Prostate gland (tissue), 2 donors: ENCODE measurements at regions not wholly inside any gene's neighbourhood (a gene's known extent, or its start where the extent isn't known, plus 50 kb on each side); places are given as distances from the start of the nearest gene placed in this dataset.

Source experiments
- DNase-seq: peaks from one replicate; pipeline ENCODE4 v3.0.0-alpha.2; 2019; ENCODE audit warnings: low spot score
- H3K27ac ChIP-seq, 2 donors: fragments of 200-600 bp; sonication (generic); 2 replicates each; pipeline ENCODE4 v1.5.1; 2017 to 2019
- H3K27me3 ChIP-seq: fragments of 200-600 bp; sonication (generic); replicated peaks from 2 replicates; pipeline ENCODE4 v1.5.1; 2019; ENCODE audit not compliant: insufficient read depth
- H3K36me3 ChIP-seq, 2 donors: fragments of 200-600 bp; sonication (generic); 1 replicate in 1 of 2; 2 replicates in 1 of 2; pipeline versions ENCODE4 v1.5.1 to v1.8.1; 2017 to 2019
- H3K4me1 ChIP-seq: fragments of 200-600 bp; sonication (generic); replicated peaks from 2 replicates; pipeline ENCODE4 v1.5.1; 2019
- H3K4me3 ChIP-seq, 2 donors: fragments of 200-600 bp; sonication (generic); 2 replicates each; pipeline ENCODE4 v1.5.1; 2017 to 2019
- H3K9me3 ChIP-seq: fragments of 200-600 bp; sonication (generic); 2 replicates; pipeline ENCODE4 v1.5.1; 2017
- CTCF ChIP-seq, 4 experiments: fragments of 200-600 bp in 2 of 4; fragments of 450-650 bp in 2 of 4; sonication (generic) in 2 of 4; IDR thresholded peaks; 1 replicate in 3 of 4; 2 replicates in 1 of 4; pipeline ENCODE4 v1.5.1; 2016 to 2019; ENCODE audit warnings: antibody characterized with exemption in 4 of 4, mild to moderate bottlenecking in 2 of 4, moderate library complexity in 2 of 4
- POLR2A ChIP-seq: fragments of 450-650 bp; IDR thresholded peaks from one replicate; pipeline ENCODE4 v1.6.1; 2016; ENCODE audit warnings: antibody characterized with exemption, mild to moderate bottlenecking
- POLR2AphosphoS5 ChIP-seq: sonication (generic); formaldehyde crosslinking; IDR thresholded peaks from one replicate; pipeline ENCODE4 v1.6.1; 2017; ENCODE audit warnings: antibody characterized with exemption
- WGBS: methylation state at CpG from one replicate; pipeline ENCODE4 v1.1.5; 2018; 5-methylcytosine and 5-hydroxymethylcytosine counted together
- intact Hi-C: fragments of 100-400 bp; cut with DNase I; formaldehyde crosslinking; loops from one replicate; pipeline ENCODE4 v1.14.2; 2022

GRCh38 chr3:177609613-177610012 lies 412.3 kb upstream of the TBL1XR1 start:
- H3K27ac ChIP-seq = no peak overlapping the region
- no peaks in the 10 kb centered on the region for H3K27me3 ChIP-seq
- no peaks in the 10 kb centered on the region for H3K9me3 ChIP-seq
- intact Hi-C loops = loop anchor here (10.0 kb wide), 1 partner anchor 215 kb away; no protein-coding TSS in a partner anchor
- H3K36me3 ChIP-seq = no peaks in the 10 kb centered on the region
- H3K4me3 ChIP-seq = no peak overlapping the region
- H3K4me1 ChIP-seq = peaks cover 12% of the 10 kb centered on the region
- DNase-seq = no peak
- no peak for TF ChIP-seq POLR2A
- no peak for TF ChIP-seq CTCF (IDR thresholded peaks at IDR 0.05)
- no peak for TF ChIP-seq POLR2AphosphoS5

GRCh38 chr3:177610262-177610661 lies 413.0 kb upstream of the TBL1XR1 start:
- Histone ChIP-seq H3K4me3 (no peak overlapping the region), H3K4me1 (peaks cover 12% of the 10 kb centered on the region), H3K27ac (peak overlapping the region in 1 of 2 donors; percentile 25), H3K36me3 (no peaks in the 10 kb centered on the region), H3K9me3 (no peaks in the 10 kb centered on the region), H3K27me3 (no peaks in the 10 kb centered on the region)
- 91% methylated on average over 2 of the region's 2 CpGs for WGBS
- DNase-seq = no peak
- TF ChIP-seq POLR2AphosphoS5 = no peak
- TF ChIP-seq CTCF (IDR thresholded peaks at IDR 0.05) = no peak
- no peak for TF ChIP-seq POLR2A
- intact Hi-C loops = loop anchor here (10.0 kb wide), 1 partner anchor 215 kb away; no protein-coding TSS in a partner anchor

- 47% methylated on average over 5 of the region's 5 CpGs for WGBS
- peak overlapping the region in 1 of 2 donors; percentile 25 for H3K27ac ChIP-seq
- TF ChIP-seq POLR2AphosphoS5 = no peak
- no peak for TF ChIP-seq CTCF (IDR thresholded peaks at IDR 0.05)
- TF ChIP-seq POLR2A = no peak
Measured at GRCh38 chr3:177610686-177611633, 413.7 kb upstream of the TBL1XR1 start.

GRCh38 chr3:177611752-177612334 lies 414.6 kb upstream of the TBL1XR1 start:
- Histone ChIP-seq H3K4me3 (no peak overlapping the region), H3K4me1 (peaks cover 12% of the 10 kb centered on the region), H3K27ac (peak overlapping the region in 1 of 2 donors; percentile 3), H3K27me3 (no peaks in the 10 kb centered on the region), H3K9me3 (no peaks in the 10 kb centered on the region), H3K36me3 (no peaks in the 10 kb centered on the region)
- 19% methylated on average over 6 of the region's 6 CpGs for WGBS
- no peak for DNase-seq
- intact Hi-C loops = loop anchor here (10.0 kb wide), 1 partner anchor 213 kb away; no protein-coding TSS in a partner anchor
- no peak for TF ChIP-seq CTCF (IDR thresholded peaks at IDR 0.05)
- TF ChIP-seq POLR2A = no peak
- TF ChIP-seq POLR2AphosphoS5 = no peak

More at GRCh38 chr3:177610686-177611633, 413.7 kb upstream of the TBL1XR1 start:
- intact Hi-C loops = loop anchor here (10.0 kb wide), 1 partner anchor 214 kb away; no protein-coding TSS in a partner anchor
- H3K9me3 ChIP-seq = no peaks in the 10 kb centered on the region
- no peak overlapping the region for H3K4me3 ChIP-seq
- peaks cover 12% of the 10 kb centered on the region for H3K4me1 ChIP-seq
- H3K36me3 ChIP-seq = no peaks in the 10 kb centered on the region
- H3K27me3 ChIP-seq = no peaks in the 10 kb centered on the region
- DNase-seq = no peak
